Smooth muscle cell (in vitro differentiated cells): ENCODE measurements at regions not wholly inside any gene's neighbourhood (a gene's known extent, or its start where the extent isn't known, plus 50 kb on each side); places are given as distances from the start of the nearest gene placed in this dataset.
A peak's percentile ranks its signal among the peaks of the same experiment; 100 is the strongest.
"Not testable (repeated sequence)": the region's sequence is repeated elsewhere in the genome, so short reads cannot be mapped to it uniquely, and the experiment has no call there.

Source experiments
- DNase-seq: peaks from one replicate; lab custom pipeline; 2025; ENCODE audit not compliant: unreplicated experiment; lab: John Stamatoyannopoulos, UW
- H2AFZ ChIP-seq: fragments of 200-600 bp; sonication (generic); 2 replicates; pipeline ENCODE4 v1.6.0; 2016; ENCODE audit warnings: antibody characterized with exemption, low read depth, mild to moderate bottlenecking
- H3F3A ChIP-seq: fragments of 200-600 bp; sonication (generic); 2 replicates; pipeline ENCODE4 v1.6.0; 2017; ENCODE audit warnings: antibody characterized with exemption, low read depth
- H3K27ac ChIP-seq: fragments of 200-600 bp; sonication (generic); 2 replicates; pipeline ENCODE4 v1.5.1; 2016; ENCODE audit warnings: low read depth, mild to moderate bottlenecking
- H3K27me3 ChIP-seq: fragments of 200-600 bp; sonication (generic); 2 replicates; pipeline ENCODE4 v1.6.1; 2016; ENCODE audit warnings: low read depth, mild to moderate bottlenecking
- H3K36me3 ChIP-seq: fragments of 200-600 bp; sonication (generic); 2 replicates; pipeline ENCODE4 v1.5.1; 2016; ENCODE audit warnings: low read depth
- H3K4me1 ChIP-seq: fragments of 200-600 bp; sonication (generic); 2 replicates; pipeline ENCODE4 v1.5.1; 2016; ENCODE audit warnings: low read depth
- H3K4me2 ChIP-seq: fragments of 200-600 bp; sonication (generic); 2 replicates; pipeline ENCODE4 v1.6.0; 2016; ENCODE audit warnings: mild to moderate bottlenecking
- H3K4me3 ChIP-seq: fragments of 200-600 bp; sonication (generic); 2 replicates; pipeline ENCODE4 v1.5.1; 2016; ENCODE audit warnings: mild to moderate bottlenecking
- H3K79me2 ChIP-seq: fragments of 200-600 bp; sonication (generic); 2 replicates; pipeline ENCODE4 v1.6.0; 2016; ENCODE audit warnings: low read depth, mild to moderate bottlenecking
- H3K9ac ChIP-seq: fragments of 200-600 bp; sonication (generic); 2 replicates; pipeline ENCODE4 v1.6.0; 2016; ENCODE audit warnings: low read depth
- H3K9me3 ChIP-seq: fragments of 200-600 bp; sonication (generic); replicated peaks from 2 replicates; pipeline ENCODE4 v1.5.1; 2016; ENCODE audit warnings: low read depth
- H4K20me1 ChIP-seq: fragments of 200-600 bp; sonication (generic); 2 replicates; pipeline ENCODE4 v1.6.0; 2016; ENCODE audit warnings: low read depth
- CTCF ChIP-seq: fragments of 200-600 bp; sonication (generic); IDR thresholded peaks from 2 replicates; pipeline ENCODE4 v1.5.1; 2017; ENCODE audit warnings: borderline replicate concordance, mild to moderate bottlenecking, antibody characterized with exemption; ENCODE audit not compliant: insufficient read depth, poor library complexity, severe bottlenecking
- WGBS: methylation state at CpG from one replicate; pipeline ENCODE4 v1.1.7; 2016; ENCODE audit warnings: low lambda C conversion rate; 5-methylcytosine and 5-hydroxymethylcytosine counted together

DNA sequence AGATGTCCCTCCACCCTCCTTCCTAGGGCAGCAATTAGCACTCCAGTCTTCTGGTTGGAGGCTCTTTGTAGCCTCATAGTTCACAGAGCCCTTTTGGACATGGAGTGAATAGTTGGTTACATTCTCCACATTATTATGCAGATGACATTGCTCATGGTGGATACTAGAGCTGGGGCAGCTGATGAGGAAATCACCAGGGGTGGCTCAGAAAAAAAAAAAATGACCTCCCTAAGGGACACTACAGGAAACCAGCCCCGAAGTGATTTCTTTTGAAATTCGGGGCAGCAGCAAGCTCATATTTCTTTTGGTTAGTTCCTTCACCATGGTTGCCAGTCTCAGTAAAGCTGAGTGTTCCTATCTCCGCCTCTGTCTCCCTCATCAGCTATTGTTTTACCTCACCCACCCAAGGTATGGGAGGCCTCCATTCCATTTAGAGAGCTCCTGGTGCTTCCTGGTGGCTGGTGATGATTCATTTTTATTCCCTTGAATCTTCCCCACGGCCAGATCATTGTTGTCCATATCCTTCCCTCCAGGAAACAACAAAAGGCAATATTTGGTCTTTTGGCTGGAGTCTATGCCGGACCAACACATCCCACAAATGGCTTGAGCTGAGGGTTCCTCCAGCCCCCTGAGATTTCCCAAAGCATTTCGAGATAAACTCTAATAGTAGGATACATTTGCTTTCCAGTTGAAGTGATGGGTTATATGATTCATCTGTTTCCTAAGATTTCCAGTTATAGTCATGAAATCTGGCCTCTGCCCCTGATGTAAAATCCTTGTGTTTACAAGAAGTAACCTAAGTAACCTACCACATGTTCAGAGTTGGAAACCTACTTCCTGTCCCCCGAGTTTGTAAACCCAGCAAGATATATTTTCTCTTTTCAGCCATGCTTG is 56.2 kb upstream of the NID2 start:
- peaks cover 16% of the 10 kb centered on the region for H3K4me1 ChIP-seq
- H3K9ac ChIP-seq: peak overlapping the region; percentile 57
- H3K4me2 ChIP-seq: peak overlapping the region; percentile 49
- H3K4me3 ChIP-seq: no peak overlapping the region
- H3K9me3 ChIP-seq: no peaks in the 10 kb centered on the region
- H3K36me3 ChIP-seq: no peaks in the 10 kb centered on the region
- H4K20me1 ChIP-seq: no peaks in the 10 kb centered on the region
- H3K27ac ChIP-seq: peak overlapping the region; percentile 88
- WGBS: 46% methylated on average over 7 of the region's 7 CpGs
- no peaks in the 10 kb centered on the region for H3K27me3 ChIP-seq
- H2AFZ ChIP-seq: peak overlapping the region; percentile 26
- peaks cover 7% of the 10 kb centered on the region for H3F3A ChIP-seq
- DNase-seq: no peak
- no peak for TF ChIP-seq CTCF
- H3K79me2 ChIP-seq: no peaks in the 10 kb centered on the region

- not testable (repeated sequence) for H3K27ac ChIP-seq, H3K79me2 ChIP-seq, DNase-seq, H3F3A ChIP-seq, H3K36me3 ChIP-seq, H4K20me1 ChIP-seq, H3K27me3 ChIP-seq, H3K4me3 ChIP-seq, H3K9me3 ChIP-seq, H2AFZ ChIP-seq, H3K4me2 ChIP-seq, H3K9ac ChIP-seq
- 96% methylated on average over 17 of the region's 25 CpGs for WGBS
- H3K4me1 ChIP-seq: peaks cover 16% of the 10 kb centered on the region
Measured at GRCh38 chr14:52122163-52122562, 53.3 kb upstream of the NID2 start.

- WGBS: 84% methylated on average over 5 of the region's 5 CpGs
- H3K79me2 ChIP-seq: no peaks in the 10 kb centered on the region
- no peak overlapping the region for H3K4me2 ChIP-seq
- no peak overlapping the region for H2AFZ ChIP-seq
- H3K9ac ChIP-seq: no peak overlapping the region
- no peak for DNase-seq
- H3K27ac ChIP-seq: no peak overlapping the region
- no peaks in the 10 kb centered on the region for H3K9me3 ChIP-seq
- no peak overlapping the region for H3K4me3 ChIP-seq
- no peak for TF ChIP-seq CTCF
- H3K27me3 ChIP-seq: no peaks in the 10 kb centered on the region
- peaks cover 4% of the 10 kb centered on the region for H3F3A ChIP-seq
- H4K20me1 ChIP-seq: no peaks in the 10 kb centered on the region
- H3K4me1 ChIP-seq: peaks cover 21% of the 10 kb centered on the region
- H3K36me3 ChIP-seq: no peaks in the 10 kb centered on the region
Measured at GRCh38 chr14:52121441-52121840, 52.6 kb upstream of the NID2 start.

- H3K9me3 ChIP-seq: no peaks in the 10 kb centered on the region
- WGBS: 65% methylated on average over 3 of the region's 3 CpGs
- H2AFZ ChIP-seq: no peak overlapping the region
- H3K27me3 ChIP-seq: no peaks in the 10 kb centered on the region
- H3K79me2 ChIP-seq: no peaks in the 10 kb centered on the region
- H3K4me3 ChIP-seq: no peak overlapping the region
- no peak overlapping the region for H3K27ac ChIP-seq
- no peak overlapping the region for H3K9ac ChIP-seq
- TF ChIP-seq CTCF: no peak
- DNase-seq: no peak
- H3K36me3 ChIP-seq: no peaks in the 10 kb centered on the region
- H4K20me1 ChIP-seq: no peaks in the 10 kb centered on the region
- peaks cover 16% of the 10 kb centered on the region for H3K4me1 ChIP-seq
- no peak overlapping the region for H3K4me2 ChIP-seq
- H3F3A ChIP-seq: peaks cover 7% of the 10 kb centered on the region
Measured at GRCh38 chr14:52119030-52119429, 50.2 kb upstream of the NID2 start.
